C4-2B (cell line): ENCODE measurements at regions not wholly inside any gene's neighbourhood (a gene's known extent, or its start where the extent isn't known, plus 50 kb on each side); places are given as distances from the start of the nearest gene placed in this dataset.

Experiments
- H3K27ac ChIP-seq: fragments of 450-650 bp; 2 replicates; pipeline ENCODE4 v1.5.1; 2017
- CTCF ChIP-seq: fragments of 450-650 bp; conservative IDR thresholded peaks from 2 replicates; pipeline ENCODE4 v1.5.1; 2017; ENCODE audit warnings: mild to moderate bottlenecking
- ZFX ChIP-seq: fragments of 450-650 bp; IDR thresholded peaks from 2 replicates; pipeline ENCODE4 v1.6.1; 2017

DNA sequence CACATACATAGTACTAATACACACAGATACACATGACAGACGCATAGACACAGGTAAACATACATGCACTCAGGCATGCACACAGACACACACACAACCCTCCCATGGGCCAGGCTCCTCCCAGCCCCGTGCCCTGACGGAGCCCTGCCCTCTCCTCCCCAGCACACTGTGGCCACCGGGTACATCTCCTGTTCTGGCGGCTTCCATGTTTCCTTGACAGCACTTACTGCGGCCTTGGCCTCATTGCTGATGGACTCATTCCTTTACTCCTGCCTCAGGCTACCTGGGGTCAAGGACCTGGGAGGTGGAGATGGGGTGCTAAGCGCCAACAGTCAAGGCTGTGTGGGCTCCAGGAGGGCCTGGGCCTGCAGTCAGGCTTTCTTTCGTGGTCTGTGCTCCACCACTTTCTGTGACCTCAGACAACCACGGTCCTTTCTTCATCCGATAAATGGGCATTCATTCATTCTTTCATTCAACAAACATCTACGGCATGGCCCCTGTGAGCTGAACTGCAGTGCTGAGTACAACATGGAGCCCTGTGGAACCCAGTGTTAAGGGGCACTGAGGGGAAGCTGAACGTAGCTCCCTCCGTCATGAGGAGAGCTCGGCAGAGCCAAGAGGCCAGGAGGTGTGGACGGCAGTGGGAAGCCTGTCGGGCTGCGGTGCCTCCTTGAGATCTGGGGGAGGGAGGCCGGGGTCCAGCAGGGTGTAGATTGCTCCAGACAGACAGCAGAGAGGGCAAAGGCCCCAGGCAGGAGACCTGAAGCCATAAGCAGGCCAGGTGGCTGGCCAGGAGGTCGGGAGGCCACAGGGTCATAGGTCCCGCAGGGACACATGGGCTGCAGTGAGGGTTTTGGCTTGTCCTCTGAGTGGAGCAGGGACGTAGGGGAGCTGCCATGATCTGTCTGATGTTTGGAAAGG, 190.4 kb upstream of the HDAC4 start:
- H3K27ac ChIP-seq: no peak overlapping the region
- no peak for TF ChIP-seq CTCF
- no peak for TF ChIP-seq ZFX

GRCh38 chr2:239590276-239590675, 189.5 kb upstream of the HDAC4 start:
- TF ChIP-seq ZFX: no peak
- no peak for TF ChIP-seq CTCF
- no peak overlapping the region for H3K27ac ChIP-seq

DNA sequence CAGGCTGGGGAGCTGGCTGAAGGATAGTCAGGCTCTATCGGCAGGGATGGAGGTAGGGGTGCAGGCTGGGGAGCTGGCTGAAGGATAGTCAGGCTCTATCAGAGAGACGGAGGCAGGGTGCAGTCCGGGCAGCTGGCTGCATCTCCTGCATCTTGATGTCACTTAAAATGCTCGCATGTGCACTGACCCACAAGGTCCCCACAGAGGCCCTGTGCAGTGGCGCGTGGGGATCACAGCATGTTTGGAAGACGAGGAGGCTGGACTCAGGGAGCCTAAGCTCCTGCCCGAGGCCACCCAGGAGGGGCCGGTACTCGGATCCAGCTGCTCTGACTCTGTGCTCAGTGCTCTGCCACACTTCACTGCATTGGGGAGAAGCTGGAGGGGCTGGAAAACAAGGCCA, 189.0 kb upstream of the HDAC4 start:
- no peak overlapping the region for H3K27ac ChIP-seq
- TF ChIP-seq CTCF: no peak

GRCh38 chr2:239589270-239589825, 188.5 kb upstream of the HDAC4 start:
- no peak overlapping the region for H3K27ac ChIP-seq
- TF ChIP-seq CTCF (no peak), ZFX (no peak)

- TF ChIP-seq ZFX (no peak), CTCF (no peak)
- H3K27ac ChIP-seq: no peak overlapping the region
These were observed 187.8 kb upstream of the HDAC4 start for GRCh38 chr2:239588451-239589269.

- H3K27ac ChIP-seq: no peak overlapping the region
These were observed 187.0 kb upstream of the HDAC4 start for GRCh38 chr2:239587841-239588240.

More at GRCh38 chr2:239587841-239588240, 187.0 kb upstream of the HDAC4 start:
- TF ChIP-seq ZFX: no peak
- no peak for TF ChIP-seq CTCF
